WTC11 (cell line): ENCODE measurements at regions not wholly inside any gene's neighbourhood (a gene's known extent, or its start where the extent isn't known, plus 50 kb on each side); places are given as distances from the start of the nearest gene placed in this dataset.

Experiments used
- CREB1 ChIP-seq: sonication (generic); formaldehyde crosslinking; IDR thresholded peaks from 2 replicates; pipeline ENCODE4 v1.8.0; 2023; ENCODE audit warnings: mild to moderate bottlenecking, missing genetic modification reagents
- ESRRA ChIP-seq: sonication (generic); formaldehyde crosslinking; IDR thresholded peaks from 2 replicates; pipeline ENCODE4 v1.8.1; 2022; ENCODE audit warnings: mild to moderate bottlenecking, missing genetic modification reagents, borderline replicate concordance
- IRF2 ChIP-seq: sonication (generic); formaldehyde crosslinking; IDR thresholded peaks from 2 replicates; pipeline ENCODE4 v1.8.0; 2022; ENCODE audit warnings: low read depth, missing genetic modification reagents, borderline replicate concordance
- SMAD3 ChIP-seq: sonication (generic); formaldehyde crosslinking; IDR thresholded peaks from 2 replicates; pipeline ENCODE4 v1.8.0; 2022; ENCODE audit warnings: missing genetic modification reagents, mild to moderate bottlenecking, borderline replicate concordance
- SP1 ChIP-seq: sonication (generic); formaldehyde crosslinking; conservative IDR thresholded peaks from 2 replicates; pipeline ENCODE4 v1.8.1; 2022; ENCODE audit warnings: missing genetic modification reagents
- TP53 ChIP-seq: sonication (generic); formaldehyde crosslinking; IDR thresholded peaks from 2 replicates; pipeline ENCODE4 v1.8.1; 2023; ENCODE audit warnings: mild to moderate bottlenecking, missing genetic modification reagents
- ZBTB21 ChIP-seq: sonication (generic); formaldehyde crosslinking; IDR thresholded peaks from 2 replicates; pipeline ENCODE4 v1.8.1; 2023; ENCODE audit warnings: mild to moderate bottlenecking, missing genetic modification reagents, borderline replicate concordance
- TF ChIP-seq, protein P1 (sequence below): fragments of 200-600 bp; IDR thresholded peaks from 2 replicates; pipeline ENCODE4 v1.8.0; 2022; ENCODE audit warnings: antibody characterized with exemption
- TF ChIP-seq, protein P2 (sequence below): sonication (generic); formaldehyde crosslinking; IDR thresholded peaks from 2 replicates; pipeline ENCODE4 v1.8.1; 2022; ENCODE audit warnings: missing genetic modification reagents, borderline replicate concordance
- TF ChIP-seq, protein P3 (sequence below): sonication (generic); formaldehyde crosslinking; IDR thresholded peaks from 2 replicates; pipeline ENCODE4 v1.8.0; 2022; ENCODE audit warnings: mild to moderate bottlenecking, missing genetic modification reagents
- TF ChIP-seq, protein P4 (sequence below): sonication (generic); formaldehyde crosslinking; IDR thresholded peaks from 2 replicates; pipeline ENCODE4 v1.8.1; 2022; ENCODE audit warnings: mild to moderate bottlenecking, missing genetic modification reagents, moderate library complexity, borderline replicate concordance
- TF ChIP-seq, protein P5 (sequence below): sonication (generic); formaldehyde crosslinking; IDR thresholded peaks from 2 replicates; pipeline ENCODE4 v1.8.1; 2023; ENCODE audit warnings: mild to moderate bottlenecking, missing genetic modification reagents, moderate library complexity
- TF ChIP-seq, protein P6 (sequence below): sonication (generic); formaldehyde crosslinking; IDR thresholded peaks from 2 replicates; pipeline ENCODE4 v1.8.1; 2022; ENCODE audit warnings: low read depth, missing genetic modification reagents, borderline replicate concordance
- TF ChIP-seq, protein P7 (sequence below): sonication (generic); formaldehyde crosslinking; IDR thresholded peaks from 2 replicates; pipeline ENCODE4 v1.8.0; 2022; ENCODE audit warnings: mild to moderate bottlenecking, missing genetic modification reagents

DNA sequence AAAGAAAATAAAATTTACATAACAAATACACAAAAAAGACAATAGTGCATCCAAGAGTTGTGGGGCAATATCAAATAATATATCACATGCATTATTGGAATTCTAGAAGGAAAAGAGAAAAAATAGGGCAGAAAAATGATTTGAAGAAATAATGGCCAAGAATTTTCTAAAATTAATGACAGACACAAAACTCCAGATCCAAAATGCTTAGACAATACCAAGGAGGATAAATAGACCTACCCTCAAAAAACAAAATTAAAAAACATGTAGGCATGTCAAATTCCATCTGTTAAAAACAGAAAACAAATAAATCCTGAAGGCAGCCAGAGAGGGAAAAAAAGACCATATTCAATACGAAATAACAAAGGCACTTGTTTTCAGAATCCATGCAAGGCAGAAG lies 191.5 kb upstream of the ZNF536 start:
- TF ChIP-seq, protein P1, sequence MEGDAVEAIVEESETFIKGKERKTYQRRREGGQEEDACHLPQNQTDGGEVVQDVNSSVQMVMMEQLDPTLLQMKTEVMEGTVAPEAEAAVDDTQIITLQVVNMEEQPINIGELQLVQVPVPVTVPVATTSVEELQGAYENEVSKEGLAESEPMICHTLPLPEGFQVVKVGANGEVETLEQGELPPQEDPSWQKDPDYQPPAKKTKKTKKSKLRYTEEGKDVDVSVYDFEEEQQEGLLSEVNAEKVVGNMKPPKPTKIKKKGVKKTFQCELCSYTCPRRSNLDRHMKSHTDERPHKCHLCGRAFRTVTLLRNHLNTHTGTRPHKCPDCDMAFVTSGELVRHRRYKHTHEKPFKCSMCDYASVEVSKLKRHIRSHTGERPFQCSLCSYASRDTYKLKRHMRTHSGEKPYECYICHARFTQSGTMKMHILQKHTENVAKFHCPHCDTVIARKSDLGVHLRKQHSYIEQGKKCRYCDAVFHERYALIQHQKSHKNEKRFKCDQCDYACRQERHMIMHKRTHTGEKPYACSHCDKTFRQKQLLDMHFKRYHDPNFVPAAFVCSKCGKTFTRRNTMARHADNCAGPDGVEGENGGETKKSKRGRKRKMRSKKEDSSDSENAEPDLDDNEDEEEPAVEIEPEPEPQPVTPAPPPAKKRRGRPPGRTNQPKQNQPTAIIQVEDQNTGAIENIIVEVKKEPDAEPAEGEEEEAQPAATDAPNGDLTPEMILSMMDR: no peak
- TF ChIP-seq SMAD3 (CRISPR knock-in tag): no peak
- TF ChIP-seq, protein P2, sequence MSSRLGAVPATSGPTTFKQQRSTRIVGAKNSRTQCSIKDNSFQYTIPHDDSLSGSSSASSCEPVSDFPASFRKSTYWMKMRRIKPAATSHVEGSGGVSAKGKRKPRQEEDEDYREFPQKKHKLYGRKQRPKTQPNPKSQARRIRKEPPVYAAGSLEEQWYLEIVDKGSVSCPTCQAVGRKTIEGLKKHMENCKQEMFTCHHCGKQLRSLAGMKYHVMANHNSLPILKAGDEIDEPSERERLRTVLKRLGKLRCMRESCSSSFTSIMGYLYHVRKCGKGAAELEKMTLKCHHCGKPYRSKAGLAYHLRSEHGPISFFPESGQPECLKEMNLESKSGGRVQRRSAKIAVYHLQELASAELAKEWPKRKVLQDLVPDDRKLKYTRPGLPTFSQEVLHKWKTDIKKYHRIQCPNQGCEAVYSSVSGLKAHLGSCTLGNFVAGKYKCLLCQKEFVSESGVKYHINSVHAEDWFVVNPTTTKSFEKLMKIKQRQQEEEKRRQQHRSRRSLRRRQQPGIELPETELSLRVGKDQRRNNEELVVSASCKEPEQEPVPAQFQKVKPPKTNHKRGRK (CRISPR knock-in tag): no peak
- TF ChIP-seq, protein P3, sequence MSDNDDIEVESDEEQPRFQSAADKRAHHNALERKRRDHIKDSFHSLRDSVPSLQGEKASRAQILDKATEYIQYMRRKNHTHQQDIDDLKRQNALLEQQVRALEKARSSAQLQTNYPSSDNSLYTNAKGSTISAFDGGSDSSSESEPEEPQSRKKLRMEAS: no peak
- TF ChIP-seq, protein P4, sequence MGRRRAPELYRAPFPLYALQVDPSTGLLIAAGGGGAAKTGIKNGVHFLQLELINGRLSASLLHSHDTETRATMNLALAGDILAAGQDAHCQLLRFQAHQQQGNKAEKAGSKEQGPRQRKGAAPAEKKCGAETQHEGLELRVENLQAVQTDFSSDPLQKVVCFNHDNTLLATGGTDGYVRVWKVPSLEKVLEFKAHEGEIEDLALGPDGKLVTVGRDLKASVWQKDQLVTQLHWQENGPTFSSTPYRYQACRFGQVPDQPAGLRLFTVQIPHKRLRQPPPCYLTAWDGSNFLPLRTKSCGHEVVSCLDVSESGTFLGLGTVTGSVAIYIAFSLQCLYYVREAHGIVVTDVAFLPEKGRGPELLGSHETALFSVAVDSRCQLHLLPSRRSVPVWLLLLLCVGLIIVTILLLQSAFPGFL (CRISPR knock-in tag): no peak
- TF ChIP-seq, protein P5, sequence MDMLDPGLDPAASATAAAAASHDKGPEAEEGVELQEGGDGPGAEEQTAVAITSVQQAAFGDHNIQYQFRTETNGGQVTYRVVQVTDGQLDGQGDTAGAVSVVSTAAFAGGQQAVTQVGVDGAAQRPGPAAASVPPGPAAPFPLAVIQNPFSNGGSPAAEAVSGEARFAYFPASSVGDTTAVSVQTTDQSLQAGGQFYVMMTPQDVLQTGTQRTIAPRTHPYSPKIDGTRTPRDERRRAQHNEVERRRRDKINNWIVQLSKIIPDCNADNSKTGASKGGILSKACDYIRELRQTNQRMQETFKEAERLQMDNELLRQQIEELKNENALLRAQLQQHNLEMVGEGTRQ (CRISPR knock-in tag): no peak
- no peak for TF ChIP-seq ESRRA (CRISPR knock-in tag)
- TF ChIP-seq, protein P6, sequence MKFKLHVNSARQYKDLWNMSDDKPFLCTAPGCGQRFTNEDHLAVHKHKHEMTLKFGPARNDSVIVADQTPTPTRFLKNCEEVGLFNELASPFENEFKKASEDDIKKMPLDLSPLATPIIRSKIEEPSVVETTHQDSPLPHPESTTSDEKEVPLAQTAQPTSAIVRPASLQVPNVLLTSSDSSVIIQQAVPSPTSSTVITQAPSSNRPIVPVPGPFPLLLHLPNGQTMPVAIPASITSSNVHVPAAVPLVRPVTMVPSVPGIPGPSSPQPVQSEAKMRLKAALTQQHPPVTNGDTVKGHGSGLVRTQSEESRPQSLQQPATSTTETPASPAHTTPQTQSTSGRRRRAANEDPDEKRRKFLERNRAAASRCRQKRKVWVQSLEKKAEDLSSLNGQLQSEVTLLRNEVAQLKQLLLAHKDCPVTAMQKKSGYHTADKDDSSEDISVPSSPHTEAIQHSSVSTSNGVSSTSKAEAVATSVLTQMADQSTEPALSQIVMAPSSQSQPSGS (CRISPR knock-in tag): no peak
- TF ChIP-seq SP1: no peak
- TF ChIP-seq, protein P7, sequence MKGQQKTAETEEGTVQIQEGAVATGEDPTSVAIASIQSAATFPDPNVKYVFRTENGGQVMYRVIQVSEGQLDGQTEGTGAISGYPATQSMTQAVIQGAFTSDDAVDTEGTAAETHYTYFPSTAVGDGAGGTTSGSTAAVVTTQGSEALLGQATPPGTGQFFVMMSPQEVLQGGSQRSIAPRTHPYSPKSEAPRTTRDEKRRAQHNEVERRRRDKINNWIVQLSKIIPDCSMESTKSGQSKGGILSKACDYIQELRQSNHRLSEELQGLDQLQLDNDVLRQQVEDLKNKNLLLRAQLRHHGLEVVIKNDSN: no peak
- TF ChIP-seq ZBTB21 (CRISPR knock-in tag): no peak
- no peak for TF ChIP-seq CREB1 (CRISPR knock-in tag)
- no peak for TF ChIP-seq TP53 (CRISPR knock-in tag)
- TF ChIP-seq IRF2: no peak
